Dermis microvascular lymphatic vessel endothelial cell (primary cell): ENCODE measurements at regions not wholly inside any gene's neighbourhood (a gene's known extent, or its start where the extent isn't known, plus 50 kb on each side); places are given as distances from the start of the nearest gene placed in this dataset.

ENCODE experiments used
- DNase-seq, 2 donors: peaks; one replicate each; pipeline versions ENCODE4 v3.0.0 to v3.0.0-alpha.2; 2010; ENCODE audit warnings: low read depth in 2 of 2

DNA sequence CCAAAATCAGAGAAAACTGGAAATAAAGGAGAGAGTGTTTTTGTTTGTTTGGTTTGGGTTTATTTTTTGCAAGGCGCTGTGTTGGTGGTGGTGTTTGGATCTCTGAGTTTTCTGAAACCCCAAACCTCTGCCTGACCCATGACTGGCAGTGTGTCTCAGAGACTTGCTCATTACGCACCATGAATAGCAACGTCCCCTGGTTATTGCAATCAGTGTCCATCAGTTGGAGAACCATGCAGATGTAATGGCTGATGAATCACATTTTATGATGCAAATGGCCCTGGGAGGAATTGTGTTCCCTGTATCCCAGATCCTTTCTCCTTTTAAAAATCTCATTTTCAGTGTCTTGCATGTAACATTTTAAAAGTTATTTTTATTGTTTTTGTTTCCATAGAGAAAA is 362.8 kb downstream of the PMP22 start:
- DNase-seq, result no peak

DNA sequence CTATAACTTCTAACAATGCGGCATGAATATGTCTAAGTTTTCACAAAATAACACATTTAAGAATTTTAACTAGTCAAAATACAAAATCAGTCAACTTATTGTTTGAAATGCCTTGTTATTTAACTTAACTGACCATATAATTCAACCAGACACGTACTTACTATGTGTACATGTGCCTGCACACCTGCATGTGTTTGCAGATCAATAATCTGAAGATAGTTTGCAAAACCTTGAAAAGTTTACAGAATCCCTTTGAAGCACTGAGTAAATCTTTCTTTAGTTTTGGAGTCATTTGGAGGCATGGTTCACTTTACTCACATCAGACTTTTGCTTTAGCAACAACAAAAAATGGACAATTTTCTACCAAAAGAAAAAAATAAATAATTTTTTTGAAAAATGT is 363.8 kb downstream of the PMP22 start:
- no peak for DNase-seq

DNA sequence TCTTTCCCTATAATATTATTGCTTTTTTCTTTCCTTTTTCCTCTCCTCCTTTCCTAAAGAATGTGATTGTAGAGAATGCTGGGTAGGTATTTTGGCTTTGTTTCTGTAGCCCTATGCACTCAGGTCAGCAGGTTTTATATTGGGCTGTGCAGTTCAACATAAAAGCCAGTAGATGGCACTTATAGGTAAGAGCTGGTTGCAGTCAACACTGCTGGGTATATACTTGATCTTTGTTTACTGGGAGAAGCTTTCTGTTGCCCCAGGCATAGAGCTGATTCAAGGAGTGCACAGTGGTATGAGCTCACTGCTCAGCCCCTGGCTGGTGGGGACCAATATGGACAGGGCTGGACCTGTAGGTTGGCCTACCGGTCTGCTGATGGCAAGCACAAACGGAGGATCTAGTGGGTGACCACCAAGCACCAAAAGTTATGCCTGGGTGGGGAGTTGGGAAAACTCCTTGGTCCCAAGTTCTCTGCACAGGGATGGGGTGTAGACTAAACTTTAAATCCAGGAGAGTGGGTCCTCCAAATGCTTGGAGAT is 378.9 kb downstream of the PMP22 start:
- no peak for DNase-seq

DNA sequence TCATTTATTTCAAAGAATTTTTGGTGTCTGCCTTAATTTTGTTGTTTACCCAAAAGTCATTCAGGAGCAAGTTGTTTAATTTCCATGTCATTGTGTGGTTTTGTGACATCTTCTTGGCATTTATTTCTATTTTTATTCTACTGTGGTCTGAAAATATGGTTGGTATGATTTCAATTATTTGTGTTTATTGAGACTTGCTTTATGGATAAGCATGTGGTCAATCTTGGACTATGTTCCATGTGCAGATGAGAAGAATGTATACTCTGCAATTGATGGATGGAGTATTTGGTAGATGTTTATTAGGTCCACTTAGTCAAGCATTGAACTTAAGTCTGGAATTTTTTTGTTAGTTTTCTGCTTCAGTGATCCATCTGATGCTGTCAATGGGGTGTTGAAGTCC is 383.0 kb downstream of the PMP22 start:
- DNase-seq, result no peak

DNA sequence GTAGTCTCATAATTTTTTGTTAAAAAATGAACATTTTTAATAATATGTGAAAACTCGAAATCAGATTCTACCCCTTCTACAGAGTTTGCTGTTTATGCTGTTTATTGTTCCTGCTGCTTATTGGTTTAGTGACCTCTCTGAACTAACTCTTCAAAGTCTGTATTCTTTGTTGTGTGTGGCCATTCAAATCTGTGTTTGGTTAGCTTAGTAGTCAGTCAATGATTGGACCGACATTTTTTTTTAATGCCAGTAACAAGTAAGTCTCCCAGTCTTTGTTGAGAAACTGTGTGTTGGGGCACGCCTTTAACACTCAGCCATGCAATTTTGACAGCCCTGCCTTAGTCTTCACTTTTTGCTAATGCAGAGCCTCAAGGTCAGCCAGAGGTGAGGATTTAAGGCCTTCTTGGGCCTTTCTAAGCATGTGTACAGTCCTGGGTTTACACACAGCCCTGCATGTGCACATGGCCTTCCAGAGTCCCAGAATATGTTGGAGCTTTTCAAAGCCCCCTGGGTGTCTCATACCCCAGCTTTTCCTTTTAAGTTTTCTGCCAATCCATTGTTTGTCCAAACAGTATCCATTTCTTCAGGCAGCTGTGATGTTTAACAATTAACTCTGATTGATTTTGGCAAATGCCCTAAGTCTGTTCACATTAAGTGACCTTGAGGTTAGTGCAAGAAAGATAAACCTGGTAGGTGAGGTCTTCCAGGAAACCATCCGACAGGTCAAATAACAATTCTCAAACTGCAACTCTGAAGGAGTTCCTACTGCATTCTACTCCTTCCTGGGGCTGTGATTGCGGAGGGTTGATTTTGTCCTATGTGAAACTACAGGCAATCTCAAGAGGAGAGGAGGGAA is 389.3 kb downstream of the PMP22 start:
- DNase-seq, result no peak

DNA sequence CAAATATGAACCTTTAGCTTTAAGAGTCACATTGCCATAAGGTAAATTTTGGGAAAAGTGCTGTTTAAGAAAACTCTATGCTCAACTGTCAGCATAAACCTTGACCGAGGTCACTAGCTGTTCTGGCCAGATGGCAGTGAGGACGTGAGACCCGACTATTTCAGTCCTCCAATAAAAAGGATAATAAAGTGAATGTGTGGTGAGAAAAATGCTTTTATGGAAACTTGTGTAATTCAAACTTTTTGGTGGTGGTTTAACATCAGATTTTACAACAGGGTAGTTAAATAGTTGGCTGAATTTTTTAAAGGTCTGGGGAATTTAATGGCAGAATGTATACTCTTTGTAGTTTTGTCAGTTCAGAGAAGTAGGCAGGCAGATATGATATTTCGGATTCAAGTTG is 391.1 kb downstream of the PMP22 start:
- DNase-seq, result no peak

DNA sequence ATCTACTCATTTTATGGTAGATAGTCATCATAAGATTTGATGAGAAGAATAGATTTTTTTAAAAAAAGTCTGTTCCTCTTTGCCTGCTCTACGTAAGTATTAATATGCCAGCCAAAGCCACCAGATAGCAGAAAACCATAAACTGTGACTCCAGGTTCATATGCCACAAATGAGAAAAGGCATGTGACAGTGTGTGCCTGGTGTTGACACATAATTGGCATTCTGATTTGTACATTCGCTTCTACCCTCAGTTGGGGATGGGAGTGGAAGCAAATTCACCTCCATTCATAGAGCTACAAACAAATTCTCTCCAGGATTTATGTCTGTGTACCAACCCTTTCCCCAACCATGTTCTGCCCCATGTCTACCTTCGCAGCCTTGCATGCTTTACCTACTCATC is 391.6 kb downstream of the PMP22 start:
- no peak for DNase-seq

DNA sequence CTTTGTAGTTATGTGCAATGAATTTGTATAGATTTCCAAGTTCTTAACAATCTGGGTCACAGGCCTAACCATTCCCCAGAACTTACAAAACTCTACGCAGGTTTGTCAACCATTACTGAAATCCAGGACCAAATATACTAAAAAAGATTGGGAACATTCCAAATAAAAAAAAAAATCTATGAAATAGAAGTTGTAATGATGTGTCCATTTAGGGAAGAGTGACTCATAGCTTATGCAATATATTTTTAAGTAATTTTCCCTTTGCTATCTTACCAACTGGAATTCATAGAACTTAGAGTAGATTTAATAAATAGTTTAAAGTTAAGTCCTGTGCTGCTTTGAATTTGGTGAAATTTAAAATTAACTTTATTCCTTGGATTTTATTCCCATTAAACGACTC is 393.2 kb downstream of the PMP22 start:
- no peak for DNase-seq

DNA sequence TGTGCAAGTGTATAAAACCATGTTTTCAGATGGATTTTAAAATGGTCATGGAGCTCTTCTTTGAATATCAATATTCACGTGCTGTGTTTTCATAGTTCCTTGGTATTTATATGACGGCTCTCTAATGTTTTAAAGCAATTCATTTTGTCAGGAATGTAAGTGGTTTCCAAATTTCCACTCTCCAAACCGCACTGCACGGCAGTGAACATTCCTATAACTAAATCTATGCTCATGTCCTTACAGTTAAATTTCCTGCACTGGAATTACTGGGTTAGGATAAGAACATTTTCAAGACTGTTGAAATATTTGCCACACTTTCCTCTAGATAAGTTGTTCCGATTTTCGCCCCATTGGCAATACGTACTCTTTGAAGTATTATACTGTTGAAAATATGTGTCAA is 398.9 kb downstream of the PMP22 start:
- DNase-seq, result no peak

DNA sequence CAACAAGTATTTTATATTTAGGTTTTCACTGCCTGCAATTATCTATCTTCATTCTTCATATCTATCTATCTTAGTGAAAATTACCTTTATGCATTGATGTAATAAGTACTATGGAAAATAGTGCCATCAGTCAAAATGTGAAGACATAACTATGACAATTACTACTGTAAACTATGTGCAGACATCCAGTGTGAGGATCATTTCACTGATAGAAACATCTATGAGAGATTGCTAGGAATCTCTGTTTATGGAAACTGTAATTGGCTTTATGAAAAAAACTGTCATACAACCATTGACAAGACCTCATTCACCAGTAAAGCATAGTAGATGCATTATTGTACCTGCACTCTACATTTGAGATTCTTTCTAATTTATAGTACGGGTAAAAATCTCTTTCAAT is 401.0 kb downstream of the PMP22 start:
- no peak for DNase-seq

DNA sequence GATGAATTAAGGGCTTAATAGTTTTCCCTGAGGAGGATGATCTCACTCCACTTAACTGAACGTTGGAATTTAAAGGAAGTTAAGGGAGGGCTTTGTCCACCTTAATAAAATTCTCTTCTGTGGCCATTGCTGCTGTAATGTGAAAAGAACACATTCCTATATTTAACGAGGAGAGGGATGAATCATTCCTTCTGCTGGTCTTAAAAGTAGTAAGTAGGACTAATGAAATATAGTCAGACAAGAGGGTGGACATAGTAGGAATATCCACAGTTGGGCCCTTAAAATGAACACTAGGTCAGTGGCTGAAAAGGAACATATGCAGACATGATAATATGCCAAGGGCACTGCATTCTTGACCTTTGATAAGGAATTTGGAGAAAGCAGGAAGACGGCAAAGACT is 405.6 kb downstream of the PMP22 start:
- no peak for DNase-seq

DNA sequence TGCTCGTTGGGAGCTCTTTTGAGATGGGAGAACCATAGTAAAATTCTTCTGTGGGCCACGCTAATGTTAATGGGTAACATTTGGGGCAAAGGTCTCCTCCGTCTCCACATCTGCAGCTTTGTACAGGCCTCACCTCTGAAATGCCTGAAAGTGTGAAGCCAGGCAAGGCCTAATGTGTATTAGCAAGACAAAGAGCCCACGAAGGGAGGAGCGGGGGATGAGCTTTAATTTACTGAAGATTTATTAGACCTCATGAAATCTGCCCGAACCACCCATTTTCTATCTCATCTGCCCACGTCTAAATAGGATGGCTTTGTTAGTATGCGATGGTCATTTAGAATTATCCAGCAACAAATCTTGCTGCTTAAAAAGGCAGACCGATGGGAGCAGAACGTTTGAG is 408.9 kb downstream of the PMP22 start:
- no peak for DNase-seq

DNA sequence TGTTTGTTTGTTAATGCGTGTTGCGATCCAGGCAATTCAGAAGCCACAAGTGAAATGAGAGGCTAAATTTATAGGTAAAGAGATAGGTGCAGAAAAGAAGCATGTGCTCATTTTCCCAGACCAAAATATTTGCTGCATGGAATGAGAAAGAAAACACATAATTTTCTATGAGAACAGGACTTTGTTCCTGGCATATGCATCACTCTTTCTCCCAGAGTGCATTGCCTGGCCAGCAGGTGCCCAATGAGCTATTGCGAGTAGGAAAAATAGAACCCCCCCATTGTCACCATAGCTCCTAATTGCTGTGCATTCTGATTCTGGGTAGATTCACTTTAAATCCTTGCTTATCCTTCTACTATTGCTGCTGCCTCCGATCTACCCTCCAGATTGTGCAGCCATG is 410.4 kb downstream of the PMP22 start:
- no peak for DNase-seq

DNA sequence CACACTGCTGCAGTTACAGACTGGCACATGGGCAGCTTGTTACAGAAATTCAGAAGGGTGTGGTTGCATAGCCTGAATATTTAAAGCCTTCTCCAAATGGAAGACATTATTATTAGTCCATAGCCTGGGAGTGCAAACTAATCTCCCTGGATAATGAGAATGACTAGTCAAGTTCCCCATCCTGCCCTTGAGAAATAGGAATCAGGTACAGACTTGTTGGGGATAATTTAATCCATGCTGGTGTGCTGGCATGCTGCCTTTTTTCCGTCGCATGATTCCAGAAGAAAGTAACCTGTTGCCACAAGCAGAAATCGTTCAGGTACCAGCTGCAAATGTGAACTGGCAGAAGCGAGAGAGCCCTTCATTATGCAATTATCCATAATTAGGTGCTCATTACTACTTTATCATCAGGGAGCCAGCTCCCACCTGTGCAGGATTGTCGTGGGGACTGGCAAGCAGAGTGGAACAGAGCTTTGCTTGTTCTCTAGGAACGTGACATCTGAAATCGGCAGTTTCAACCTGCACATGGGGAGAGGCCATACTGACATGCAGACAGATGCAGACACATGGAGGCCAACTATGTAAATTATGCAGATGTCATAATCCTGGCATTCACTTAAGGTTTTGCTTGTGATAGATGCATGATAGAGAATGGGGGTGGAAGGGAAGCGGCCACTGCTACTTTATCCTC is 419.4 kb downstream of the PMP22 start:
- no peak for DNase-seq

DNA sequence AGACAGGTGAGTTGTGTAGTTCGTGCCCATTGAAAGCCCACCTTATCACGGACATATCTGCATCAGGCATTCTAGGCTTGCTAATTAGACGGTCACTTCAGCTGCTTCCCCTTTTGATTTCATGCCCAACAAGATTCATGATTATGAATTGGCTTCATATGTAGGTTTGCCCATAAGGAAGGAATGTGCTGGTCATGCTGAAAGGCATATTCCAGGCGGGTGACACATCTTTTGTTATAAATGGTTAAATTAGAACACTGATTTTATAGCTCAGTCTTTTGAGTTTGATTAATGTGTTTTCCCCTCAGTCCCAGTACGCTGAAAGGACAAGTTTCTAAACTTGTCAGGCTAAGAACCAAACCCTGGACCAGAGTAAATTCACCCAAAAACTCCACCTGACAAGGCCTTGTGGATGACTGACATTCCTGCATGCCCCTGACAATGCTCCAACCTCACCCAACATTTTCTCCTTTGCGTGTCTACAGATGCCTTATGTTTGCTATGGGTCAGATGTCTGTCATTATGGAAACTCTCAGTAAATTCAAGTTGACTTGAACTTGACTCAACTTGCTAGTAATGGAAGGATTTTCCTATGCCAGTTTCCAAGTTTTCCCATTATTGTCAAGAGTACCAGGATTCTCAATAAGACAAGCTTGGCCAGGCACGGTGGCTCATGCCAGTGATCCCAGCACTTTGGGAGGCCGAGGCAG is 421.9 kb downstream of the PMP22 start:
- DNase-seq, result no peak

DNA sequence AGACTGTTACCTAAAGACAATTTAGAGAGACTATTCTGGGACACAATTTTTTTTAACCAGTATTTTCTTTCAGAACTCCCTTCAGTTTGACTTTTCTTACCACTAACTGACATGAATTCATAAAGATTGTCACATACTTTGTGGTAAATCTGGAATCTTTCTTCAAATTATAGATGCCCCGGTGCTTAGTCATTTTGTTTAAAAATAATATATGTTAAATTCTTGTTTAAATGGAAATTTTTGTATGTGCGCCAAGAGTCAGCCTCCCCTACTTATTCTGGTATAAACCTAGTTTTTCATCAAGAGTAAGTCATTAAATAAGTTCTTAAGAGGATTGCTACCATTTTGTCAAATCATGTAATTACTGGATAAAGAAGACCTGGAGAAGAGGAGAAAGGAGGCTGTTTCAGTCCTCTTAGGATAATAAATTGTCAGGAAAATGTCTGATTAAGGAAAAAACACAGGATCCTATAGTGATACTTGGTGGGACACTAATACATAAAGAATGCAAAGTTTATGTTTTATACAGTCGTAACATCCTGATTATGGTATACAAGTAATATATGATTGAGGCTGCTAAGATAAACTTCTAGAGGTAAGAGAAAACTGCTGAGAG is 424.4 kb downstream of the PMP22 start:
- no peak for DNase-seq

DNA sequence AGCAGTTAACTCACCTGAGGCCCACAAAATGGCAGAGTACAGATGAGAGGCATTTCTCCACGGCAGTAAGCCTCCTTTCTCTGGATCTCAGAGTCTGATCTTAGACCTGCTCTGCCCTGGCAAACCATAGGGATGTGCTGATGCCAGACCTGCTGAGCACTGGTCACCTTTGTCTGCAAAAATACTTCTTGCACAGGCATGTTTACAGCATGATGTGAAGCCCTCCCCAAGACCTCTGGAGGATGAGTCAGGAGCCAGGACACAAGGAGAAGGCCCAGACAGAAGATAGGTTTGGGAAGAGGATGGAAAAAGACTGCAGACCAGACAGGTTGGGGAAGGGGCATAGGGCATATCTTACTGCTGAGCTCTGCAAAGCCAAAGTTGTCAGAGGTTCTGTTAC is 426.6 kb downstream of the PMP22 start:
- no peak for DNase-seq

DNA sequence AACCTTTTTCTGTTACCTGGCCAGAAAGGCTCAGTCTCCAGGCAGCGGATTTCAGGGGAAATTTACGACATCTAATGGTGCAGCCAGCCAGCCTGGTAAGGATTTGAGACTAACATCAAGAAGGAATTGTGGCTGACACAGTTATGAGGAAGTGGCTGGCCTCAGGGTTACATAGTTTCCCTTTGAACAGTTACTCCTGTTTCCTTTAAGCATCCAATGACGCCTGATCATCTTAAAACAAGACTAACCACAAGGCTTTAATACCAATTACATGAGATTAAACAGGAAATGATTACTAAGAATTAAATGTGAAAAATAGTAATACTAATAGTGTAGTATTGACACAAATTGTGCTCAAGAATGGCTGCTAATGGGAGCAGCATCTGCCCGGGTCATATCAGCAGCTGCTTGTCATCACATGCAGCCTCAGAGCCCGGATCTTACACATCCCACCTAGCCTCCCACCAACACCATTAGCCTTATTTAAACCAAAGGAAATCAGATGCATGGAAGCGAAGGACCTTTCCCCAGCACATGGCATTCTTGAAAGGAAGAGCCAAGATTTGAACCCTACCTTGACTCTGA is 431.8 kb downstream of the PMP22 start:
- no peak for DNase-seq

DNA sequence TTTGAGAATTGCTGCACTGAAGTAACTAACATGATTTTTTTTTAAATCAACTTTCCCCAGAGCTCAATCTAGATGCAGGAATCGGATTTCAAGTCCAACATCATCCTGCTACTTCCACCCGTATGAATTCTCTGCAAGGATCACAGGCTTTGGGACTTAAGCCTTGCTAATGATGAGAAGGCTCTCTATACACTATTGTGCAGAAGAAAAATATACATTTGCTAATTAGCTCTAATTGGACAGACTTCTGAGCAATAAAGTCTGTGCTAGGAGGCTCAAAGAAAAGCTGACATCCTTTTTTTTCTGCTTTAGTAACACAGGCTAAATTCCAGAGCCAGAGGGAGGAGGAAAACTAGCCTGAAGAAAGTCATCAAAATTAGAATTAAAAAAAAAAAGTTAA is 433.6 kb downstream of the PMP22 start:
- no peak for DNase-seq

DNA sequence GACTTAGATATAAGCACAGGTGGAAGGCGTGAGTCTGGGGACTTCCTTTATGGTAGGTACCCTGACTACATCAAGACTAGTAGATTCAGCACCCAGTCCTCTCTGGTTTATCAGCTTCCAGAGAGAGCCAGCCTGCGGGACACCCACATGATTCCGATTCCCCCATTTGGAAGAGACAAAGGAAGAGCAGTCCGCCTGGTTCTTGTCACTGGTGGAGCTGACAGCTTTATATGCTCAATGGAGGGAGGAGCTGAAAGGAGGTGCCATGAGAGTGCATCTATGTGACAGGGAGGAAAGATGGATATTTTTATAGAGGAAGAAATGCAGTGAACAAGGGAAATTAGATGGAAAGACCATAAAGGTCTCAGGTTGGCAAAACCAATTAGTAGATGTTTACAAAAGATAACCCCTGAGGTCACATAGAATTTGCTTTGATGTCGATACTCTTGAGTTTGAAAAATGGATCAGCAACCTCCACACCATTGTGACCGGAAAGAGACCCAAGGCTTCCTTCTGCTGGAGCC is 437.7 kb downstream of the PMP22 start:
- DNase-seq, result no peak

DNA sequence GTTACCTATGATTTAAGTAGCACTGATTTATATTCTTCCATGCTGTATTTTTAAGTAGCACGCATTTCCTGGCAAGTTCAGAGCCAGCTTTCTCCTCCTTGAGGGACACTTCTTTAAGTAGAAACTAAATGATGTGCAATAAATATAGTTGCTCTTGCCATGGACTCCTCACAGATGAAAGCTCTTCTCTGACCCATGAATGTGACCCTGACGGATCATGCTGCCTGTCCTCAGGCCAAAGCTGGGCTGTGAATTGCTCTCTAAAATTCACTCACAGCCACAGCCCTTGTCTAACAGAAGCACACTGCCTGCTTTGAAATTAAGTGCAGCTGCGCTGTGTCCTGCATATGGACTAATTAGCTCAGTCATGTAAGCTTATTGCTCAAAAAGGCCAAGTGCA is 438.8 kb downstream of the PMP22 start:
- DNase-seq, result no peak
